ENCODE measurements at regions not wholly inside any gene's neighbourhood (a gene's known extent, or its start where the extent isn't known, plus 50 kb on each side); places are given as distances from the start of the nearest gene placed in this dataset.

DNA sequence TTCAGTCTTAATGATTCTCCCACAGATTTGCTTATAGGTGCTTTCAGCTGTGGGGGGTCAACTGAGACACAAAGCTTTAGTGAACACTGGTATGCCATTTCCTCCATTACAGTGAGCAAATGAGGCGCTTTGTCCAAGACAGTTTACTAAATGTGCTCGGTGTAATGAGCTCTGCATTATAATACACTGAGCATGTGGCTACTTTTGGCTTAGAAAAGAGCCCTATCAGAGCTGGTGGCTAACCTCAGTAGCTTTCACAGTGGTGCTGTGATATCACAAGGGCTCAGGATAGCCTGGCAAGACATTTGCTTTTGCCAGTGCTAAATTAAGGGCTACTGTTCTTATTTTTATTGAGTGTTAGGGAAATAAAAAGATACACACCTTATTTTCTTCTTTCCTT, 749.7 kb upstream of the ARPP21 start:
- no peak for DNase-seq (ENCODE audit: low read depth in 1 of 2, low spot score in 1 of 2)
- Histone ChIP-seq H3K27ac (replicated peaks) (no peak overlapping the region), H3K27me3 (ENCODE audit: insufficient read depth, poor library complexity, severe bottlenecking) (no peaks in the 10 kb centered on the region), H3K4me3 (replicated peaks; ENCODE audit: insufficient read depth, low read length) (no peak overlapping the region)
- TF ChIP-seq SPI1 (IDR thresholded peaks at IDR 0.05; ENCODE audit: borderline replicate concordance, low read depth) = no peak
- TF ChIP-seq, protein P1, sequence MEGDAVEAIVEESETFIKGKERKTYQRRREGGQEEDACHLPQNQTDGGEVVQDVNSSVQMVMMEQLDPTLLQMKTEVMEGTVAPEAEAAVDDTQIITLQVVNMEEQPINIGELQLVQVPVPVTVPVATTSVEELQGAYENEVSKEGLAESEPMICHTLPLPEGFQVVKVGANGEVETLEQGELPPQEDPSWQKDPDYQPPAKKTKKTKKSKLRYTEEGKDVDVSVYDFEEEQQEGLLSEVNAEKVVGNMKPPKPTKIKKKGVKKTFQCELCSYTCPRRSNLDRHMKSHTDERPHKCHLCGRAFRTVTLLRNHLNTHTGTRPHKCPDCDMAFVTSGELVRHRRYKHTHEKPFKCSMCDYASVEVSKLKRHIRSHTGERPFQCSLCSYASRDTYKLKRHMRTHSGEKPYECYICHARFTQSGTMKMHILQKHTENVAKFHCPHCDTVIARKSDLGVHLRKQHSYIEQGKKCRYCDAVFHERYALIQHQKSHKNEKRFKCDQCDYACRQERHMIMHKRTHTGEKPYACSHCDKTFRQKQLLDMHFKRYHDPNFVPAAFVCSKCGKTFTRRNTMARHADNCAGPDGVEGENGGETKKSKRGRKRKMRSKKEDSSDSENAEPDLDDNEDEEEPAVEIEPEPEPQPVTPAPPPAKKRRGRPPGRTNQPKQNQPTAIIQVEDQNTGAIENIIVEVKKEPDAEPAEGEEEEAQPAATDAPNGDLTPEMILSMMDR (IDR thresholded peaks at IDR 0.05; ENCODE audit: insufficient read depth, low read length) = no peak
- TF ChIP-seq, protein P2, sequence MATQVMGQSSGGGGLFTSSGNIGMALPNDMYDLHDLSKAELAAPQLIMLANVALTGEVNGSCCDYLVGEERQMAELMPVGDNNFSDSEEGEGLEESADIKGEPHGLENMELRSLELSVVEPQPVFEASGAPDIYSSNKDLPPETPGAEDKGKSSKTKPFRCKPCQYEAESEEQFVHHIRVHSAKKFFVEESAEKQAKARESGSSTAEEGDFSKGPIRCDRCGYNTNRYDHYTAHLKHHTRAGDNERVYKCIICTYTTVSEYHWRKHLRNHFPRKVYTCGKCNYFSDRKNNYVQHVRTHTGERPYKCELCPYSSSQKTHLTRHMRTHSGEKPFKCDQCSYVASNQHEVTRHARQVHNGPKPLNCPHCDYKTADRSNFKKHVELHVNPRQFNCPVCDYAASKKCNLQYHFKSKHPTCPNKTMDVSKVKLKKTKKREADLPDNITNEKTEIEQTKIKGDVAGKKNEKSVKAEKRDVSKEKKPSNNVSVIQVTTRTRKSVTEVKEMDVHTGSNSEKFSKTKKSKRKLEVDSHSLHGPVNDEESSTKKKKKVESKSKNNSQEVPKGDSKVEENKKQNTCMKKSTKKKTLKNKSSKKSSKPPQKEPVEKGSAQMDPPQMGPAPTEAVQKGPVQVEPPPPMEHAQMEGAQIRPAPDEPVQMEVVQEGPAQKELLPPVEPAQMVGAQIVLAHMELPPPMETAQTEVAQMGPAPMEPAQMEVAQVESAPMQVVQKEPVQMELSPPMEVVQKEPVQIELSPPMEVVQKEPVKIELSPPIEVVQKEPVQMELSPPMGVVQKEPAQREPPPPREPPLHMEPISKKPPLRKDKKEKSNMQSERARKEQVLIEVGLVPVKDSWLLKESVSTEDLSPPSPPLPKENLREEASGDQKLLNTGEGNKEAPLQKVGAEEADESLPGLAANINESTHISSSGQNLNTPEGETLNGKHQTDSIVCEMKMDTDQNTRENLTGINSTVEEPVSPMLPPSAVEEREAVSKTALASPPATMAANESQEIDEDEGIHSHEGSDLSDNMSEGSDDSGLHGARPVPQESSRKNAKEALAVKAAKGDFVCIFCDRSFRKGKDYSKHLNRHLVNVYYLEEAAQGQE (IDR thresholded peaks at IDR 0.05; ENCODE audit: insufficient replicate concordance, low read depth) = no peak
- no peak for TF ChIP-seq GABPA (IDR thresholded peaks at IDR 0.05; ENCODE audit: low read depth)
- TF ChIP-seq POLR2AphosphoS5 (IDR thresholded peaks at IDR 0.05; ENCODE audit: low read depth) = no peak

DNA sequence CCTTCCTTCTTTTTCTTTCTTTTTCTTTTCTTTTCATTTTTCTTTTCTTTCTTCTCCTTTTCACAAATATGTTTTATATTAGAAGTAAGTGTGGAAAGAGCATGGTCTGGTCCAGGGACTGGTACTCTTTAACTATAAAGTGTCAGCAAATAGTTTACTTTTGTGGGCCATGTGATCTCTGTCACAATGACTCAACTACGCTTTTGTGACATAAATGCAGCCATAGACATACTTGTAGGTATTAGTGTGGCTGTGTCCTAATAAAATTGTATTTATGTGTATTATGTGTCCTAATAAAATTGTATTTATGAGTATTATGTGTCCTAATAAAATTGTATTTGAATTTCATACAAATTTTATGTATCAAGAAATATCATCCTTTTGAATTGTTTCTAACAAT, 749.1 kb upstream of the ARPP21 start:
- no peak overlapping the region for H3K27ac ChIP-seq (replicated peaks)
- TF ChIP-seq, protein P1 (IDR thresholded peaks at IDR 0.05; ENCODE audit: insufficient read depth, low read length) = no peak
- TF ChIP-seq SPI1 (IDR thresholded peaks at IDR 0.05; ENCODE audit: borderline replicate concordance, low read depth) = no peak
- TF ChIP-seq, protein P2 (IDR thresholded peaks at IDR 0.05; ENCODE audit: insufficient replicate concordance, low read depth) = no peak
- no peak for TF ChIP-seq GABPA (IDR thresholded peaks at IDR 0.05; ENCODE audit: low read depth)
- no peak for TF ChIP-seq POLR2AphosphoS5 (IDR thresholded peaks at IDR 0.05; ENCODE audit: low read depth)
- no peak overlapping the region for H3K4me3 ChIP-seq (replicated peaks; ENCODE audit: insufficient read depth, low read length)
- no peaks in the 10 kb centered on the region for H3K27me3 ChIP-seq (ENCODE audit: insufficient read depth, poor library complexity, severe bottlenecking)
- DNase-seq (ENCODE audit: low read depth in 1 of 2, low spot score in 1 of 2) = no peak

DNA sequence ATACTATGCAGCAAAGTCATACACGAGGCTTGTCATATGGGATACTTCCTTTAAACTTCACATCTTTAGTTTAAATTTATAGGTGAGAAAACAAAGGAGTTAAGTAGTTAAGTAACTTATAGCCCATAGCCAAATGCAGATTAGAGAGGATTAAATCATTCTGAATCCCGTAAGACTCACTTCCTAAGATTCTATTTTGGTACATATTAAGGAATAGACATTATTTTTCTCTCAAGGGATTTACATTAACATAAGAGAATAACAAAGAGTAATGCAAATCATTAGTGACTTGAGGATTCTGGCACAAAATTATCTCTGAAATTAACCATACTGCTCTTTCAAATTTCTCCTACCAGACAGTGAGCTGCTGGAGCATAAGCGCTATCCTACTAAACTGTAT, 747.4 kb upstream of the ARPP21 start:
- TF ChIP-seq SPI1 (IDR thresholded peaks at IDR 0.05; ENCODE audit: borderline replicate concordance, low read depth) = no peak
- TF ChIP-seq, protein P2 (IDR thresholded peaks at IDR 0.05; ENCODE audit: insufficient replicate concordance, low read depth) = no peak
- no peak for TF ChIP-seq GABPA (IDR thresholded peaks at IDR 0.05; ENCODE audit: low read depth)
- TF ChIP-seq, protein P1 (IDR thresholded peaks at IDR 0.05; ENCODE audit: insufficient read depth, low read length) = no peak
- TF ChIP-seq POLR2AphosphoS5 (IDR thresholded peaks at IDR 0.05; ENCODE audit: low read depth) = no peak
- DNase-seq (ENCODE audit: low read depth in 1 of 2, low spot score in 1 of 2) = no peak
- Histone ChIP-seq H3K4me3 (replicated peaks; ENCODE audit: insufficient read depth, low read length) (no peak overlapping the region), H3K27ac (replicated peaks) (no peak overlapping the region), H3K27me3 (ENCODE audit: insufficient read depth, poor library complexity, severe bottlenecking) (no peaks in the 10 kb centered on the region)

Measured in HL-60 (cell line).